Caki2 (cell line): ENCODE measurements at regions not wholly inside any gene's neighbourhood (a gene's known extent, or its start where the extent isn't known, plus 50 kb on each side); places are given as distances from the start of the nearest gene placed in this dataset.

ENCODE experiments used
- DNase-seq: peaks from one replicate; pipeline ENCODE4 v3.0.0-alpha.2; 2015; ENCODE audit warnings: low read depth
- in situ Hi-C: cut with HindIII; loops from 2 replicates; pipeline ENCODE4 v1.10.0; 2016; ENCODE audit warnings: low sequenced_read_pairs, low pct_unique_long_range_greater_than_20kb, mixed read lengths

DNA sequence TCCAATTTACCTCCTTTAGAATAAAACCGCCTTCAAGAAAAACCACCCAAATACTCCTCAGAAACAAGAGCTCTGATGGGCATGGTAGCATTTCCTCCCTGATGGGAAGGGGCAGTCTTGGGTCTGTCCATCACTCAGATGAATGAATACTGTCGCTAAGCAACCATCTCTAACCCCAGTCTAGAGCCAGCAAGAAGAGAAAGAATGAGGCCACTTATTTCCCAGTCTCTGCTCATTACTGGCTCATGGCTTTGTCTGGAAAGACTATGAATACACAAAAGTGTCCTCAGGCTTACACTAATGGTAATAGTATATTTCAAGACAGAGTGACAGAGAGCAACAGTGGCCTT lies 51.0 kb upstream of the F3 start:
- no peak for DNase-seq
- in situ Hi-C loops: no loop called here

DNA sequence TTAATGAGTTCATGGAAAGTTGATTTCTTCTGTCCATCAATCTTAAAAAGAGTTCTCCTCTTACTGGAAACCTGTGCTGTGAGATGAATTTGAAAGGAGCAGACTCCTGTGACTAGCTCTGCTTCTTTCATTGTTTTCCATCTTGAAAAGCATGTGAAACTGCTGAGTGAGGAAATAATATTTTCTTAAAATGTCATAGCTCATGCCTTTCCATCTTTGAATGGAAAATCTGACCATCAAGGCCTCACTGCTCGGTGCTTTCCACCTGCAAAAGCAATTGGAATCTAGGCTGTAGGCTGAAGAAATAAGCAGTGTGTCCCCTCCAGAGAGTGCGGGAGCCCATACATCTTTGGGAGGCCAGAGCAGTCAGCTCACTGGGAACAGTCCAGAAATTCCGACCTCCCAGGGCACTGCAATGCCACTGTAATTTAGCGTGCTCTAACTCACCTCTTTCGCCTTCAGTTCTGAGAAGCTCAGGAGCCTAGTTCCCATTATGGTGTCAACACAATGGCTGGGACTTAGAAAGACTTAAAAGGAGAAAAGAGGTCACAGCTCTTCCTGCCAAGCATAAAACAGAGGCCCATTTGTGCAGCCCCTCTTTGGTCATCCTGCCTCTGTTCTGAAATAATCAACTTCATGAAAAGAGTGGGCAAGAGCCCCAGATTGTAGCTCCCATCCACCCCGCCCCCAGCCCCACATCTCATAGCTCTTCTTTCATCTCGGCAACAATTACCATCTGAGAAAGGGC lies 50.4 kb upstream of the F3 start:
- no peak for DNase-seq
- in situ Hi-C loops: no loop called here
